ENCODE measurements at regions not wholly inside any gene's neighbourhood (a gene's known extent, or its start where the extent isn't known, plus 50 kb on each side); places are given as distances from the start of the nearest gene placed in this dataset.

DNA sequence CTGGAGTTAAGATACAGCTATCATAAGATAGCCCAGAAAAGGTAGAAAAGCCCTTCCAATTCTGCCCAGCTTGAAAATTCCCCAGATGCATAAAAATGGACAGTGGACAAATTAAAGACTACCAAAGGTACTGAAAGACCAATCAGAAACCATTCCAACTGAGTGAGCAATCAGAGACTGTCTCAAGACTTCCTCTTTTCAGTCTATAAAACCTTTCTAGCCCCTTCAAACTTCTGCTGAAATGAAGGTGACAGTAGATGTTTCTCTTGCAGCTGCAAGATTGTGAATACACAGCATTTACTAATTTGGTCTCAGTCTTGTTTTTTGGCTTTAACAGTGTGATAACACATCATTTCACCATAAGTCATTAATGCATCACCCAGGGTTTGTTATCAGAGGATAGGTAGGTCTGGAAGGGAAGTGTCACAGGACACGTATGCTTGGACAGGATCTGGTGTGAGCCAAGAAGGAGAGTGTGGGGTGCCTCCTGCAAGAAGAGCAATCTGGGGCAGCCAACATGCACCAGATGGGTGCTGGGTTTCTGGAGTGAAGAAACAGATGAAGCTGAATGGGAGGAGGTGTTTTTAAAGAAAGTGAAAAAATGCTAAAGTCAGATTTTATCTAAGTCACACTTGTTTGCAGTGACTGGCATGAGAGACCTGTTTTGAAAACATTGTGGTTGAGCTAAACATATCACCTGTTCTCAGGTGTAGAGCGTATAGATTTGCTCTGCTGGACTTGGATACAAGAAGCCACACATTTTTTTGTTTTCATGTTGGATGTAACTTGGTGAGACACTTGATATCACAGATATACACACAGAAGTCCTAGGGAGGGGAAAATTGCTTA, 75.3 kb upstream of the DDX18 start (continued):
- TF ChIP-seq RNF2 (IDR thresholded peaks at IDR 0.05; ENCODE audit: borderline replicate concordance, low read depth, low read length, missing control alignments, poor library complexity, severe bottlenecking): no peak
